ENCODE measurements at regions not wholly inside any gene's neighbourhood (a gene's known extent, or its start where the extent isn't known, plus 50 kb on each side); places are given as distances from the start of the nearest gene placed in this dataset.
"Not testable (repeated sequence)": the region's sequence is repeated elsewhere in the genome, so short reads cannot be mapped to it uniquely, and the experiment has no call there.

GRCh38 chr5:89826938-89827337 is 582.6 kb downstream of the CETN3 start:
- no peak for DNase-seq

GRCh38 chr5:89823046-89823445 is 586.5 kb downstream of the CETN3 start:
- no peak for DNase-seq

- no peak for DNase-seq
Measured at GRCh38 chr5:89817841-89818240, 591.7 kb downstream of the CETN3 start.

- no peak for DNase-seq
Measured at GRCh38 chr5:89816038-89816437, 593.5 kb downstream of the CETN3 start.

- DNase-seq = not testable (repeated sequence)
Measured at GRCh38 chr5:89800735-89801134, 608.8 kb downstream of the CETN3 start.

GRCh38 chr5:89794504-89794903 is 615.1 kb downstream of the CETN3 start:
- not testable (repeated sequence) for DNase-seq

- DNase-seq = not testable (repeated sequence)
Measured at GRCh38 chr5:89779734-89780133, 629.8 kb downstream of the CETN3 start.

- no peak for DNase-seq
Measured at GRCh38 chr5:89777758-89778157, 631.8 kb downstream of the CETN3 start.

- no peak for DNase-seq
Measured at GRCh38 chr5:89769975-89770374, 639.6 kb downstream of the CETN3 start.

GRCh38 chr5:89759802-89760201 is 649.8 kb downstream of the CETN3 start:
- DNase-seq = no peak

- DNase-seq = no peak
Measured at GRCh38 chr5:89758146-89758545, 651.4 kb downstream of the CETN3 start.

- no peak for DNase-seq
Measured at GRCh38 chr5:89756955-89757354, 652.6 kb downstream of the CETN3 start.

- DNase-seq = no peak
Measured at GRCh38 chr5:89755024-89755423, 654.5 kb downstream of the CETN3 start.

- no peak for DNase-seq
Measured at GRCh38 chr5:89735082-89735481, 674.5 kb downstream of the CETN3 start.

GRCh38 chr5:89733772-89734171 is 675.8 kb downstream of the CETN3 start:
- no peak for DNase-seq

GRCh38 chr5:89729623-89730301 is 679.8 kb downstream of the CETN3 start:
- DNase-seq = no peak

- DNase-seq = no peak
Measured at GRCh38 chr5:89728750-89729149, 680.8 kb downstream of the CETN3 start.

GRCh38 chr5:89728134-89728533 is 681.4 kb downstream of the CETN3 start:
- no peak for DNase-seq

- DNase-seq = no peak
Measured at GRCh38 chr5:89724379-89725095, 685.0 kb downstream of the CETN3 start.

- DNase-seq = no peak
Measured at GRCh38 chr5:89723907-89724306, 685.6 kb downstream of the CETN3 start.

- no peak for DNase-seq
Measured at GRCh38 chr5:89722538-89722937, 687.0 kb downstream of the CETN3 start.

GRCh38 chr5:89721931-89722330 is 687.6 kb downstream of the CETN3 start:
- DNase-seq = no peak

GRCh38 chr5:89721353-89721752 is 688.2 kb downstream of the CETN3 start:
- DNase-seq = no peak

GRCh38 chr5:89712134-89712700 is 697.3 kb downstream of the CETN3 start:
- DNase-seq = no peak

Data from CD4-positive, alpha-beta T cell treated with Interleukin-17A for 1 hour (primary cell).